SK-N-SH (cell line): ENCODE measurements at regions not wholly inside any gene's neighbourhood (a gene's known extent, or its start where the extent isn't known, plus 50 kb on each side); places are given as distances from the start of the nearest gene placed in this dataset.

ENCODE experiments used
- CTCF ChIP-seq: fragments of 200-600 bp; sonication (generic); IDR thresholded peaks from 2 replicates; pipeline ENCODE4 v1.6.1; 2017; ENCODE audit warnings: antibody characterized with exemption, mild to moderate bottlenecking, moderate library complexity
- EP300 ChIP-seq, 2 experiments: IDR thresholded peaks; 2 replicates each; pipeline versions ENCODE4 v1.4.0 to v1.6.1; 2012; ENCODE audit warnings: borderline replicate concordance in 1 of 2, low read depth in 1 of 2, low read length in 1 of 2
- GABPA ChIP-seq: IDR thresholded peaks from 2 replicates; pipeline ENCODE4 v1.4.0; 2012; ENCODE audit warnings: low read depth, mild to moderate bottlenecking
- MAX ChIP-seq: IDR thresholded peaks from 2 replicates; pipeline ENCODE4 v1.4.0; 2012; ENCODE audit warnings: low read depth
- PBX3 ChIP-seq: IDR thresholded peaks from 2 replicates; pipeline ENCODE4; 2012
- POLR2AphosphoS5 ChIP-seq: IDR thresholded peaks from 2 replicates; pipeline ENCODE4 v1.6.1; 2012; ENCODE audit warnings: low read depth, low read length
- SIN3A ChIP-seq: IDR thresholded peaks from 2 replicates; pipeline ENCODE4 v1.6.1; 2012; ENCODE audit warnings: low read depth, mild to moderate bottlenecking, low read length, moderate library complexity, borderline replicate concordance
- SMC3 ChIP-seq: IDR thresholded peaks from 2 replicates; pipeline ENCODE4 v1.6.1; 2012; ENCODE audit warnings: low read depth, low read length, improper control_type of control experiment
- TAF1 ChIP-seq: IDR thresholded peaks from 2 replicates; pipeline ENCODE4 v1.6.1; 2012; ENCODE audit warnings: low read depth, mild to moderate bottlenecking, low read length, moderate library complexity, borderline replicate concordance
- USF2 ChIP-seq: fragments of 150-350 bp; IDR thresholded peaks from 2 replicates; pipeline ENCODE4 v1.6.1; 2017; ENCODE audit warnings: antibody characterized with exemption, low read length, low read depth, borderline replicate concordance
- YY1 ChIP-seq: IDR thresholded peaks from 2 replicates; pipeline ENCODE4 v1.4.0; 2012; ENCODE audit warnings: low read depth, mild to moderate bottlenecking

- TF ChIP-seq POLR2AphosphoS5 (no peak), EP300 (IDR thresholded peaks at IDR 0.05; ENCODE audit: borderline replicate concordance in 1 of 2, low read depth in 1 of 2, low read length in 1 of 2) (no peak), SMC3 (no peak), PBX3 (no peak), CTCF (no peak), YY1 (no peak), USF2 (no peak), GABPA (no peak), SIN3A (no peak), TAF1 (no peak), MAX (no peak)
Observed at GRCh38 chr13:79901336-79901735, 420.4 kb downstream of the NDFIP2 start.
